ENCODE measurements at regions not wholly inside any gene's neighbourhood (a gene's known extent, or its start where the extent isn't known, plus 50 kb on each side); places are given as distances from the start of the nearest gene placed in this dataset.

- no peak for DNase-seq (ENCODE audit: low spot score)
Measured at GRCh38 chr14:38310420-38310995, 54.6 kb upstream of the CLEC14A start.

GRCh38 chr14:38309522-38310277, 53.8 kb upstream of the CLEC14A start:
- no peak for DNase-seq (ENCODE audit: low spot score)
